ENCODE measurements at regions not wholly inside any gene's neighbourhood (a gene's known extent, or its start where the extent isn't known, plus 50 kb on each side); places are given as distances from the start of the nearest gene placed in this dataset.

DNA sequence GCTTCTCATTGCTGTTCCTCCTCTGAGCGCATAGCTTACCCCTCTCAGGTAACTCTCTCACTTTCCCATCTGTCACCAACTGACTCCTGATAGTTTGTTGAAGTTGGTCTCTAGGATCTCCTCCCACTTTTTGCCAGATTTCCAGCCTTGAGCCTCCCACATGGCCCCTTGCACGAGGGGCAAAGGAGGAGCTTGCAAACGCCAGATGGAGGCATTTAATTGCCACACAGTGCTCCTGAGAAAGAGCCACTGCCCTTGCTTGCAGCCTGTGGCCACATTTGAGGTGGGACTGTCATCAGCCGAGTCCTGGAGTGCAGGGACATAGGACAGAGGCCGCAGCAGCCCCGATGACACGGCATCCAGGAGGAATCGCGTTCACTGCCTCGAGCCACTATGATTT lies 348.7 kb downstream of the SMOC2 start:
- TF ChIP-seq, protein P1, sequence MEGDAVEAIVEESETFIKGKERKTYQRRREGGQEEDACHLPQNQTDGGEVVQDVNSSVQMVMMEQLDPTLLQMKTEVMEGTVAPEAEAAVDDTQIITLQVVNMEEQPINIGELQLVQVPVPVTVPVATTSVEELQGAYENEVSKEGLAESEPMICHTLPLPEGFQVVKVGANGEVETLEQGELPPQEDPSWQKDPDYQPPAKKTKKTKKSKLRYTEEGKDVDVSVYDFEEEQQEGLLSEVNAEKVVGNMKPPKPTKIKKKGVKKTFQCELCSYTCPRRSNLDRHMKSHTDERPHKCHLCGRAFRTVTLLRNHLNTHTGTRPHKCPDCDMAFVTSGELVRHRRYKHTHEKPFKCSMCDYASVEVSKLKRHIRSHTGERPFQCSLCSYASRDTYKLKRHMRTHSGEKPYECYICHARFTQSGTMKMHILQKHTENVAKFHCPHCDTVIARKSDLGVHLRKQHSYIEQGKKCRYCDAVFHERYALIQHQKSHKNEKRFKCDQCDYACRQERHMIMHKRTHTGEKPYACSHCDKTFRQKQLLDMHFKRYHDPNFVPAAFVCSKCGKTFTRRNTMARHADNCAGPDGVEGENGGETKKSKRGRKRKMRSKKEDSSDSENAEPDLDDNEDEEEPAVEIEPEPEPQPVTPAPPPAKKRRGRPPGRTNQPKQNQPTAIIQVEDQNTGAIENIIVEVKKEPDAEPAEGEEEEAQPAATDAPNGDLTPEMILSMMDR (conservative IDR thresholded peaks at IDR 0.05; ENCODE audit: low read depth, low read length), result no peak
- no peak for TF ChIP-seq POLR2A (IDR thresholded peaks at IDR 0.05; ENCODE audit: low read depth, low read length)
- TF ChIP-seq CHD1 (IDR thresholded peaks at IDR 0.05; ENCODE audit: low read depth, low read length), result no peak
